HS-5 (cell line): ENCODE measurements at regions not wholly inside any gene's neighbourhood (a gene's known extent, or its start where the extent isn't known, plus 50 kb on each side); places are given as distances from the start of the nearest gene placed in this dataset.

Source experiments
- DNase-seq: peaks from one replicate; pipeline ENCODE4 v3.0.0-alpha.2; 2012; ENCODE audit warnings: low read depth

- no peak for DNase-seq
These were observed 71.0 kb upstream of the TAF1B start for GRCh38 chr2:9772035-9772998.

- DNase-seq, result no peak
These were observed 70.0 kb upstream of the TAF1B start for GRCh38 chr2:9772999-9773902.

- no peak for DNase-seq
These were observed 69.4 kb upstream of the TAF1B start for GRCh38 chr2:9773903-9774239.

- DNase-seq, result no peak
These were observed 69.0 kb upstream of the TAF1B start for GRCh38 chr2:9774266-9774665.

GRCh38 chr2:9775351-9775750, 67.9 kb upstream of the TAF1B start:
- DNase-seq, result no peak

- no peak for DNase-seq
These were observed 67.1 kb upstream of the TAF1B start for GRCh38 chr2:9775999-9776712.

- no peak for DNase-seq
These were observed 66.2 kb upstream of the TAF1B start for GRCh38 chr2:9777081-9777480.

- DNase-seq, result no peak
These were observed 65.3 kb upstream of the TAF1B start for GRCh38 chr2:9778012-9778411.

GRCh38 chr2:9778471-9779316, 64.6 kb upstream of the TAF1B start:
- DNase-seq, result no peak

- no peak for DNase-seq
These were observed 63.5 kb upstream of the TAF1B start for GRCh38 chr2:9779596-9780264.

- DNase-seq, result no peak
These were observed 62.7 kb upstream of the TAF1B start for GRCh38 chr2:9780368-9781130.

GRCh38 chr2:9781252-9781651, 62.0 kb upstream of the TAF1B start:
- DNase-seq, result no peak

- no peak for DNase-seq
These were observed 61.0 kb upstream of the TAF1B start for GRCh38 chr2:9782197-9782719.

- DNase-seq, result no peak
These were observed 53.9 kb upstream of the TAF1B start for GRCh38 chr2:9789371-9789770.

- no peak for DNase-seq
These were observed 52.5 kb upstream of the TAF1B start for GRCh38 chr2:9790702-9791225.

- no peak for DNase-seq
These were observed 51.6 kb upstream of the TAF1B start for GRCh38 chr2:9791711-9792110.

GRCh38 chr2:9793156-9793917, 49.9 kb upstream of the TAF1B start:
- DNase-seq, result no peak
